SIG-M5 treated with dmso at 0.1 percent for 504 hours (cell line): ENCODE measurements at regions not wholly inside any gene's neighbourhood (a gene's known extent, or its start where the extent isn't known, plus 50 kb on each side); places are given as distances from the start of the nearest gene placed in this dataset.
"Not testable (repeated sequence)": the region's sequence is repeated elsewhere in the genome, so short reads cannot be mapped to it uniquely, and the experiment has no call there.

Experiments used
- DNase-seq: peaks from one replicate; lab custom pipeline; 2025; ENCODE audit not compliant: unreplicated experiment; lab: John Stamatoyannopoulos, UW

GRCh38 chr12:92235703-92236472 is 90.2 kb upstream of the BTG1 start:
- DNase-seq, result no peak

- no peak for DNase-seq
These were observed 88.9 kb upstream of the BTG1 start for GRCh38 chr12:92234533-92234932.

- DNase-seq, result peak; percentile 47
These were observed 87.8 kb upstream of the BTG1 start for GRCh38 chr12:92233346-92234015.

GRCh38 chr12:92232371-92232932 is 86.8 kb upstream of the BTG1 start:
- not testable (repeated sequence) for DNase-seq

GRCh38 chr12:92231945-92232344 is 86.3 kb upstream of the BTG1 start:
- DNase-seq, result peak; percentile 18

- DNase-seq, result not testable (repeated sequence)
These were observed 85.9 kb upstream of the BTG1 start for GRCh38 chr12:92231532-92231931.

GRCh38 chr12:92229381-92229780 is 83.7 kb upstream of the BTG1 start:
- no peak for DNase-seq

- DNase-seq, result no peak
These were observed 81.3 kb upstream of the BTG1 start for GRCh38 chr12:92226961-92227360.

- no peak for DNase-seq
These were observed 80.5 kb upstream of the BTG1 start for GRCh38 chr12:92226071-92226661.

GRCh38 chr12:92224685-92225331 is 79.2 kb upstream of the BTG1 start:
- DNase-seq, result no peak

GRCh38 chr12:92223481-92223880 is 77.8 kb upstream of the BTG1 start:
- no peak for DNase-seq

- DNase-seq, result no peak
These were observed 76.1 kb upstream of the BTG1 start for GRCh38 chr12:92221656-92222315.

- peak; percentile 11 for DNase-seq
These were observed 72.9 kb upstream of the BTG1 start for GRCh38 chr12:92218394-92219077.

- DNase-seq, result no peak
These were observed 70.4 kb upstream of the BTG1 start for GRCh38 chr12:92216092-92216491.

GRCh38 chr12:92215358-92215757 is 69.7 kb upstream of the BTG1 start:
- no peak for DNase-seq

GRCh38 chr12:92213166-92213565 is 67.5 kb upstream of the BTG1 start:
- DNase-seq, result no peak

- DNase-seq, result peak; percentile 13
These were observed 64.4 kb upstream of the BTG1 start for GRCh38 chr12:92210071-92210470.

- DNase-seq, result peak; percentile 87
These were observed 63.0 kb upstream of the BTG1 start for GRCh38 chr12:92208613-92209121.

GRCh38 chr12:92206596-92206995 is 61.0 kb upstream of the BTG1 start:
- no peak for DNase-seq

- DNase-seq, result no peak
These were observed 60.4 kb upstream of the BTG1 start for GRCh38 chr12:92206011-92206410.
